ENCODE measurements at regions not wholly inside any gene's neighbourhood (a gene's known extent, or its start where the extent isn't known, plus 50 kb on each side); places are given as distances from the start of the nearest gene placed in this dataset.
A peak's percentile ranks its signal among the peaks of the same experiment; 100 is the strongest.

DNA sequence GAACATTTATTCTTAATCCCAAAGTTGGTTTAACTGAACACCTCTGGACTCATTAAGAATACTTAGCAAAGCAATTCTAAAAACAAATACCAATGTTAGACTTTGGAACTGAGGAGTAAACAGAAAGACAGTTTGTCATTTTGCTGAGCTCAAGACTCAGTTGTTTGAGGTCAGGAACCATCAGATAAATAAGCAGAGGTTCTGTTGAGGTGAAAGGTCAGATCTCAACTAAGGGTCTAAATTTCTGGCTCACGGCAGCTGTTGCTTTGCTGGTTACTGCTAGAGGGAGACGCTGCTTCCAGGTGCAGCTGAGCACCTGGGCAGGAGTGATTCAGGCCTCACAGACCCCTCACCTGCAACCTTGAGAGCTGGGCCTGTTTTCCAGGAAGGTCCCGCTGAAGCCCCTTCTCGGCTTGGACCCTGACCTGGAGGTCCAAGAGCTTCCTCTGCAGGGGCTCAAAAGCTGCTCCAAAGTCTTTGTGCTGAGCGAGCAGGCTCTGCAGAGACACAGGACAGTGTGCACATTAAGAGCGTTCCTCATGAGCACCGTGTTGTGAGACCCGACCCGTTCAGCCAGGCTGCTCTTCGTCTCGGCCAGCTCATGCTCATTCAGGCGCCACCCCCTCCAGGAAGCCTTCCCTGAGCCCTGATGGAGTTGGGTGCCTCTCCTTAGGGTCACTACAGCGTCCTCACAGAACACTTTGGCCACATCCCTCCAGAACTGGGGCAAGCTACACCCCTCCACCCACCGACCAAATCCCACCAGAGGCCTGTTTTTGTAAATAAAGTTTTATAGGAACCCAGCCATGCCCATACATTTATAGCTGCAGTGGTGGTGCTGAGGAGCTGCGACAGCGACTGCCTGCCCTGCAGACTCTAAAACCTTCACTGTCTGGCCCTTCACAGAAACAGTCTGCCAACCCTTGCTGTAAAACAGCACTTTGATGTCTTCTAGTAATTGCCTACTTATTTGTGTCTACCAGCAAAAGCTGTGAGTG lies 72.0 kb downstream of the SYNE3 start:
- no peak for FAIRE-seq
- DNase-seq (ENCODE audit: extremely low spot score, insufficient read length, low read depth): no peak

DNA sequence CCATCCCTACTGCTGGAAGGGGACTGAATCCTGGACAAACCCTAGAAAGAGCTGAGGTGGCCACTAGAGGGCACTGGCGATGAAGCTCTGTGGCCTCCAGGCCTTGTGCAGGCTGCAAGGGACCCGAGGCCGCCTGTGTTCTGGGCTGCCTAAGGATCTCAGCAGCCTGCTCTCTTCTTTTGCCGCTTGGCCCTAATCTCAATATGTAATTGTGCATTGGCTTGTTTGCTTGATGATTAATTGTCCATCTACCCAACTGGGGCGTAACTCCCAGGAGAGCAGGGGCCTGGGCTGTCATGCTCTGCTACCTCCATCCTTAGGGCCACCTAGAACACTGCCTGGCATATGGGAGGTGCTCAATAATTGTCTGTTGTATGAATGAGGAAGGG lies 73.8 kb downstream of the SYNE3 start:
- DNase-seq (ENCODE audit: extremely low spot score, insufficient read length, low read depth) (peak; percentile 79), FAIRE-seq (peak; percentile 87)

DNA sequence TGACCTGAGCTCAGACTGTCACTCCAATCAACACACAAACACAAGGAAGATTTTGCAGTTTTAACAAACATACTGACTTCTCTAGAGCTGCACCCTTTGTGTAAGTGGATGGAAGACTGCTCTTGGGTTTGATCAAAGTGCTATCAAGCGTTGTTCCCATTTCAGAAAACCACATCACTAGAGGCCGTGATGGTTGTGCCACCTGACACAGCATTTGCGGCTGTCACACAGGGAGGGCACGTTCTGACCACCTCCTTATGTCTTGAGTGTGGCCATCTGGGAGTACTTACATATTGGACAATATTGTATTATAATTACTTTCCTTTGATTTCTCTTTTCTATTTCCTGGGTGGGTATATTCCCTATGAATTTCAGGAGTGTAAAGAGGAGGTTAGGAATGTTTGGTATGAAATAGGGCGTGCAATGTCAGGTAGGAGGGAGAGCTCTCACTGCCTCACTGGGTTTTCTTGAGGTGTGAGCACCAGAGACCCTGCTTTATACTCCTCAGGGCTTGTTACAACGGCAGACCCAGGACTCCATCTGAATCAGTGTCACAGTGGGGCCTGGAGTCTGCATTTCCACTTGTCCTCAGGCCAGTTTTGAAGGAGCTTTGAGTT lies 74.3 kb downstream of the SYNE3 start:
- FAIRE-seq (no peak), DNase-seq (ENCODE audit: extremely low spot score, insufficient read length, low read depth) (no peak)

DNA sequence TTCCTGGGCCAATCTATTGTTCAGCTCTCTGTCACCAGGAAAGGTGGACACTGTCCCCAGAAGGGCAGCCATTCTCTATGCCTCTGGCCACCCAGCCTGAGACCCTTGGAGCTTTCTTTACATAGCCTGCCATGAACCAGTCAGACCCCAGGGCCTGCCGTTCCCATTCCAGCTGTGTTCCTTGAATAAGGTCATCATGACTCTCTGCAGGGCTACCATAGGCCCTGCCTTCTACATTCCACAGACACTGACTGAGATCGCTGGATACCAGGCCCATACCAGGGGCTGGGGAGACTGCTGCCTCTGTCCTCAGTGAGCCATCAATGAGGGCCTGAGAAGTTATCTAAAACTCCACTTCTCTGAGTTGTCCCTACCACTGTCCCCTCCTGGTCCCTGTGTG lies 75.5 kb downstream of the SYNE3 start:
- no peak for DNase-seq (ENCODE audit: extremely low spot score, insufficient read length, low read depth)
- no peak for FAIRE-seq

DNA sequence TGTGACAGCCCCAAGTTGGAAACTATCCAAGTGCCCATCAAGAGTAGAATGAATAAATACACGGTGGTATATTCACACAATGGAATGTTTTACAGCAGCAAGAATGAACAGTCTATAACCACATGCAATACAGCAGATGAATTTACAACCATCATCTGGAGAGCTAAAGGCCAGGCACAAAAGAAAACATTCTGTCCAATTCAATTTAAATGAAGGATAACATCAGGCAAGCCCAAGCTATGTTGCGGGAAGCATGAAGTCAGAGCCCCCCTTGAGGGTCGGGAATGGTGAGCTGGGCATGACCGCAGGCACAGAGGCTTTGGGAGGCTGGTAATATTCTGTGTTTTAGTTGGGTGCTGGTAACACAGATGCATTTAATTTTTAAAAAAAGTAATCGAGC lies 76.0 kb downstream of the SYNE3 start:
- DNase-seq (ENCODE audit: extremely low spot score, insufficient read length, low read depth): no peak
- no peak for FAIRE-seq

DNA sequence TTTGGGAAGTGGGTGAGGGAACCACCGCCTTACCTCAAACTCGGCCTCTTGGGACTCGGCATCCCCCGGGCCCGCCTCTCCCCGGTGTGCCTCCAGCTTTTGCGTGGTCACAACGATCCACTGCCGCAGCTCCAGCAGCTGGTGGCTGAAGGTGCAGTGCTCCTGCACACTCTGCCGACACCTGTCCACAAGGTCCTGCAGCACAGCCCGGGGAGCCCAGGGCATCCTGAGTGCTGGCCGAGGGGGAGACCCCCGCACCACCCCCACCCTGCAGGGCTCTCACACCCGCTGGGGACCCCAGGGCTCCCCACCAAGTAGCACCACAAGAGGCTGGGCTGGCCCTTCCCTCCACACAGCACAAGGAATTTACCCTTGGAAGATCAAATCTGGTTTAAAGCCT lies 76.6 kb downstream of the SYNE3 start:
- FAIRE-seq (no peak), DNase-seq (ENCODE audit: extremely low spot score, insufficient read length, low read depth) (no peak)

DNA sequence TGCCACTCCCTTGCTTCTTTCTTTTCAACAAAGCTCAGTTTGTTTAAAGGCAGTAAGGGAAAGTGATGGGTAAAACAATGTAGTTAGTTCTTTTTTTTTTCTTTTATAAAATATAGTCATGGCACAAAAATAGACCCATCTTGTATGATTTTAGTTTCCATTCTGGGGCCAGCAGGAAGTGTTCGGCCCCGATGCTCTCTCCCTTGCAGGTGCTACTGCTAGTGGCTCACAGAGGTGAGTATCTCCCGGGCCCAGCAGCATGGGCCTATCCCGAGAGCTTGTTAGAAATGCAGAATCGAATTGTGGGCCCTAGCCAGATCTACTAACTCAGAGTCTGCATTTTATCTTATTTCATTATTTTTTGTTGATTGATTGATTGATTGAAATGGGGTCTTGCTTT lies 78.7 kb downstream of the SYNE3 start:
- FAIRE-seq (no peak), DNase-seq (ENCODE audit: extremely low spot score, insufficient read length, low read depth) (no peak)

DNA sequence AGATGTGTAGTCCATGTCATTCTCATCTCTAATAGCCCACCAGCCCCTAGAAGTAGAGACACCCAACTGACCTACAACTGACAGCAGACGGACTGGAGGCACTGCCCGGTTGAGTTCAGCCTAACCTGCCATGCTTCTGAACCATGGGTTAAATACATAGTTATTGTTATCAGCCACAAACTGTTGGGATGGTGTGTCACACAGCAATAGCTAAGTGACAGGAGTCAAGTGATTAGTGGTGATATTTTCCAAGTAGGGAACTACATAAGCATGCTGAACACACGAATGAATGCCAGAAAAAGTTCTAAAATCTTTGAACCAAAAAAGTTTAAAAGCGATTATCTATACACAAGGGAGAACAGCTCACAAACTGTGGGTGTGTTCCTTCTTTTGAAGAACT lies 80.1 kb downstream of the SYNE3 start:
- no peak for FAIRE-seq
- no peak for DNase-seq (ENCODE audit: extremely low spot score, insufficient read length, low read depth)

DNA sequence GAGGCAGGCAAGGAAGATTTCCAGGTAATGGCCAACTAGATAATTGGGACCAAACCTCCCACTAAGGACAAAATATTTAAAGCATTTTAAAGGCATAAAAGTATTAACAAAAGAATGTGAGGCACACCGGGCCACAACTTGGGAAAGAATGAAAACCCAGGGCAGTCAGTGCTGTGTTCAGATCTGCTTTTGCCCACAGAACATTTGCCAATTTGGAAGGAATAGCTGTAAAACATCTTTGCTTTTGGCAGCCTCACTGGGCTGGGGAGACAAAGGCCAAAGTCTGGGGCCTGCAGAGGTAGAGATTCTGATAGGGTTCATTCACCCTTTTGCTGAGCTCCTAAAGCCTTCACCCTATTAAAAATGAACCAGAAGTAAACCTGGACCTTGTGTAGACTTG lies 82.3 kb downstream of the SYNE3 start:
- no peak for DNase-seq (ENCODE audit: extremely low spot score, insufficient read length, low read depth)
- FAIRE-seq: no peak

DNA sequence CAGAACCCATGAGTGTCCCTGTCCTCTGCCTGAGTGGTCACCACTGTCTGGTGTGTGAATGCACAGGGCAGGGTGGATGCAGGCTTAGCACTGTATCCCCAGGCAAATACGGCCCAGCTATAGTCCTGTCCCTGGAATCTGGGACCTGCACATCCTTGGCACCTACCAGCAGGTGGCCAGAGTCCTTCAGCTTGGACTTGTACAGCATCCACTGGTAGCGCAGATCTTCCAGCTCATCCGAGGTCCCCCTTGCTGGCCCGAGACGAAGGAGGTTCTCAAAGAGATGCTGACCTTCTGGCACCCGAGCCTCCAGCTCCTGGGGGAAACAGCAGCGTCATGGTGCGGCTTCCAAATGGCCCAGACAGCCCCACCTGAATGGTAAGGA lies 83.4 kb downstream of the SYNE3 start:
- FAIRE-seq (no peak), DNase-seq (ENCODE audit: extremely low spot score, insufficient read length, low read depth) (no peak)

DNA sequence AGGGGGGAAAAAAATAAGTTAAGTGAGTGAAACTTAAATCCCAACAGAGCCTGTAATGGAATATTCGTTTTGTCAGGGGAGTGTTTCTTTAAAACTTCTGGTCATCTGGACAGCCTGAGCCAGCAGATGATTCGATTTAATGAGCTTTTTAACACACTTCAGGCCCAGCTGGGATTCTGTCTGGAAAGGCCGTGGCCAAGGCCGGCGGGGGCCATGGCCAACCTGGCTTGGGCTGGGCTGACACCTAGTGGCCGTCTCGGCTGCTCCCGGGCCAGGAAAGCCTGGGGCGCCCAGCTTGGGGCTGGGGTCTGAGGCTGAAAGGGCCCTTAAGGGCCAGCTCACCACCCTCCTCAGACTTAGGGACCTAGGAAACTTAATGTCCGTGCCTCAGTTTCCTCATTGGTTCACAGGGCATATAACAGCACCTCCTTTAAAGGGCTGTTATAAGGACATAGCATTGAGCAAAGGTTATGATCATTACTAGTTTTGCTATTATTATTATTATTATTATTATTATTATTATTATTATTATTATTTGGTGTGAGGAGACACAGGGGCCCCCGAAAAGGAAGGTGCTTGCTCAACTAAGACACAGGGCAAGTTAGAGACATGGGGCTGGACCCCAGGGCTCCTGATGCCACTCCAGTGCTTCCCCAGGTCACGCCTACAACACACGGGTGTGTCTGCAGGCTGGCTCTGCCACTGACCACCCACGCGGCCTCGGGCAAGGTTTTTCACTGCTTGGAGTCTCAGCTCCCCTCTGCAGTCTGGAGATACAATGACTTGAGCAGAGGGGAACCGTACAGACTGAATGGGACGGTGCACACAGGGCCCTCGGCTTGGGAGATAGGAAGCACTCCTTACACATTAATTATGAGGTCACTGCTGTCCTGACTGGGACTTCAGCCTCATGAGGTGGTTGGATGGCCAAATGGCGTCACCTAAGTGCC lies 84.0 kb downstream of the SYNE3 start:
- DNase-seq (ENCODE audit: extremely low spot score, insufficient read length, low read depth) (no peak), FAIRE-seq (no peak)

DNA sequence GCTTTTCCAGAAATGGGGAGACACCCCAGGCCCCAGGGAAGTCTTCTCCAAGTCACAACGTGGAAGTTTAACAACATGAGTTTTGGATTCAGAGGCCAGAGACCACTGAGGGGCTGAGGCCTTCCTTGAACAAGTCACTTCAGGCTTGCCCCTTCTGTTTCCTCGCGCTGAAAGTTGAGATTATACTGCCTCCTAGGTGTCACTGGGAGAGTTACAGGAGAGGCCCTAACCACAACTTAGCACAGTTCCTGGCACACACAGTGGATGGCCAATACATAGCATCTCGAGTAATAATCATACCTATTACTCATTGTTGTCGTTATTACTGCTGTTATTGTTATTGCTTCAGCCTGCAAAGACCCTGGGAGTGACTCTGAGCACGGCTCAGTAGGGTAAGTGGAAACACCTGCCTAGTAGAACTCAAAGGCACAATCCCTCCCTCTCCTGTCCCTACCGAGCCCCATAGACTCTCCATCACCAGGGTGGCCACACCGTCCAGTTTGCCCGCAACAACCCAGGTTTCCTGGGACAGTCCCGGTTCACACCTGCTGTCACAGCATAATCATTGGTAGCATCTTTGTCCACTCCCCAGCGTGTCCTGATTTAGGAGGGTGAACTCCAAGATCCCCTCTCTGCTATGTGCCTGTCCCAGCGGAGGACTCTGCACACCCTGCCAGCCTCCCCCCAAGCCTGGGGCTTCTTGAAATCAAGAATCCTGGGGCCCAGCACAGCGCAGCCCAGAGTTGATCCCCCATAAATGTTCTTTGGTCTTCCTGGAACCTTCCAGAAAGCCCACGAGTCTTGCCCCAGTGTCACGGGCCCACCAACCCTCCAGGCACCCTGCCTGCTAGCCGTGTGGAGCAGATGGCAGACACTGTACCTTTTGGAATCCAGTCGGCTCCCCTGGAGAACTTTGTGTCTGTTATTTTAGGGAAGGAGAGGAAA lies 85.0 kb downstream of the SYNE3 start:
- FAIRE-seq: no peak
- DNase-seq (ENCODE audit: extremely low spot score, insufficient read length, low read depth): no peak

DNA sequence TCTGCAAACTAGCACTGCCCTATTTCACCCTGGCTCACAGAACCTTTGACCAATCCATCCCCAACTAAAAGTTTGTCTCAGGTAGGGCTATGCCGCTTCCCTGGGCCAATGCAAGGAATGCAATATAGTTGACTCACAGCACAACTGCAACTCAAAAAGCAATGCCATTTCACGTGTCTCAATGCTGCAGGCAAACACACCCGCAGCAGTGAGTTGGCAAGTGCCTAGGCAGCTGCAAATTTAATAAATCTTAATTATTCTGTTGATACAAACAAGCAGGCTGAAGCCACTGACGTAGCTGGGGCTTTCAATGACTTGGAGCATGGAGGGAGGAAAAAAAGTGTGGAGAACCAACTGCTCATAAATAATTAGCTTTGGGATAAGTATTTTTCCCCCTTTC lies 87.9 kb downstream of the SYNE3 start:
- DNase-seq (ENCODE audit: extremely low spot score, insufficient read length, low read depth): no peak
- FAIRE-seq: no peak

DNA sequence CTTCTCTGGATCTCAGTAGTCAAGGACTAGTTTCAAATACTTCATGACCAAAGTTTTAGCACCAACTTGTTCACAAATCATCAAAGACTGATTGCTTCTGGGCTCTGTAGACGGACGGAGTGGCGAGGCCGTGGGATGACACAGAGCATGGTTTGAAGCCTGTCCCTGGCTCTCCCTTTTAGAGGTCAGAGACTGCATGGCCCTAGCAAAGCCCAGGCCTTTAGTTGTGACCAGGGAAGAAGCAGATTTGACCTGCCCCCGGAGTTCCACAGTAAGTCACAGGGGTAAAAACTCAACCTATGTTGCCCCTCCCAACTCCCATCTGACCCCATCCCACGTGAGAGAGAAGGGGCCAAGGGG lies 90.4 kb downstream of the SYNE3 start:
- no peak for DNase-seq (ENCODE audit: extremely low spot score, insufficient read length, low read depth)
- FAIRE-seq: no peak

DNA sequence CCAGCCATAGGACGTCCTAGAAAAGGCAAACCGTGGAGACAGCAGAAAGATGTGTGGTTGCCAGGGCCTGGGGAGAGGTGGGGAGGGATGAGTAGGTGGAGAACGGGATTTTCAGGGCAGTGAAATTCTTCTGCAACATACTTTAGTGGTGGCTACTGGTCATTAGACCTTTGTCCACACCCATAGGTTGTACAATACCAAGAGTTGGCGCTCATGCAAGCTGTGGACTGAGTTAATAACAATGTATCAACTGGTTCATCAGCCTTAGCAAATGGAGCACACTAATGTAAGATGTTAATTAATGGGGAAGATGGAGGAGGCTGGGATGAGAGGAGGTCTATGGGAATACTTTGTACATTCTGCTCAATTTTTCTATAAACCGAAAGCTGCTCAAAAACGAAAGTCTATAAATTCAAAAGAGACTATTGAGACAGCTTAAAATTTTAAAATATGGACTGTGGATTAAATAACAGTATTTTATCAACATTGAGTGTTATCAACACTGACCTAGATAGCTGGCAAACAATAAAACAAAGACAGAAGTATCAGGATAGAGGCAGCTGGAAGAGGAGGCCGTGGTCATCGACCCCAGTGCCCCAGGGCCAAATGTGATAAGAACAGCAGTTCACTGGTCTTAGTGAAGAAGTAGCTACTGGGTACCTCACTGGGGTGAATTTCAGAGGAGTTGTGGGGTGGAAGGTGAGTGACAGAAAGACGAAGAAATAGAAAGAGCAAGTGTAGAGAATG lies 90.9 kb downstream of the SYNE3 start:
- FAIRE-seq: no peak
- DNase-seq (ENCODE audit: extremely low spot score, insufficient read length, low read depth): no peak

DNA sequence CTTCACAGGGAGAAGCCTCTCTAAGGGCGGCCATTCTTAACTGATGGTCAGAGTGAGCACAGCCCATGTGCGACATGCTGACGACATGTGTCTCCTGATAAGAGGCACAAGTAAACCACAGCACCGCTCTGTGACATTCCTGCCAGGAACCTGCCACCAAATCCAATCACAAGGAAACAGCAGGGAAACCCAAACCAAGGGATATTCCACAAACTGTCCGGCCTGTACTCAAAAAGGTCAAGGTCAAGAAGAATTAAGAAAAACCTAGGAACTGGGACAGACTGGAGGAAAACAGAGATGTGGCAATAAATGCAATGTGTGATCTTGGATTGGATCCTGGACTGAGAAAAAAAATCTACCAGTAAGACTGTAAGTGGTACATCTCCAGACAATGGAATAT lies 91.9 kb downstream of the SYNE3 start:
- no peak for DNase-seq (ENCODE audit: extremely low spot score, insufficient read length, low read depth)

DNA sequence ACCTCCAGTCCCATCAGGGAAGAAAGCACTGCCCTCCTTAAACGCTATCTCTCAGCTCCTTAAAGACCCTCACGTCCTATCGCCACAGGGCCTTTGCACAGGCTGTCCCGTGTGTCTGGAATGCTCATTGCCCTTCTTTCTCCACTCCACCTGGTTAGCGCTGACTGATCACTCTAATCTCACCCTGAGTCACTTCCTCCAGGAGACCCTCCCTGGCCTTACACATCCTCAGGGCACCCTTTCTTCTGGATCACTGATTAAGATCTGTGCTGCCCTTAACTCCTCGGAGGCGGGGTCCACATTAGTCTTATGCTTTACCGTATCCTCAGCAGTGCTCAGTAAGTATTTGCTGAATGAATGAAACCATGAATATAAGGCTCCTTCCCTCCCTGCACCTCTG lies 94.7 kb downstream of the SYNE3 start:
- DNase-seq (ENCODE audit: extremely low spot score, insufficient read length, low read depth): no peak
- no peak for FAIRE-seq

More for the DNA sequence above, 91.9 kb downstream of the SYNE3 start:
- FAIRE-seq: no peak

DNA sequence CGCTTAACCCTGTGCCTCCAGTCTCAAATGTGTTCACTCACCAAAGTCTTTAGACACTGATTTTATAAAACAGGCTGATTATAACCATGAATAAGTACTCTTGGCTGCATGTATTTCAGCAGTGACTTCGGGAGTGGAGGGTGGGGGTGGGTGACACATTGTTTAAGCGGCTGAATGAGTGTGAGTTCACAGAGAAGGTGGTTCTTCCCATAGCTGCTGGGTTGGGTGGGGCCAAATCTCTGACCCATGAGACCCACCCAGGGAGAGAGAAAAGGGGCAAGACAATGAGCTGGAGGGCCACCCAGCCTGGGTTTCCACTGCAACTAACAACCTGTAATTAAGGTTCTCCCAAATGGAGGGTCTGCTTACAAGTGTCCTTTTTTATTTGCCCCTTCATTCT lies 96.4 kb downstream of the SYNE3 start:
- DNase-seq (ENCODE audit: extremely low spot score, insufficient read length, low read depth) (no peak), FAIRE-seq (no peak)

DNA sequence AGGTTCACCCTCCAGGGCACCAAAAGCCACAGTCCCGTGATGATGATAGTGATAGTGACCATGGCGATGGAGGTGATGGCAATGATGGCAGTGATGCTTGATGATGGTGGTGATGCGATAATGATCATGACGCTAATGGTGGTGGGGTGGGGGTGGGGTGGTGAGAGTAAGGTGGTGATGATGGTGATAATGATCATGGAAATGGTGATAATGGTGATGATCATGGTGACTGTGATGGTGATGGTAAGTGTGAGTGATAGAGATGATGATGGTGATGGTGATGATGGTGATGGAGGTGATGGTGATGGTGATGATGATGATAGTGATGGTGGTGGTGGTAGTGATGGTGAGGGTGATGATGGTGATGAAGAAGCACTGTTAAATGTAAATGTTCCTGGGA lies 96.9 kb downstream of the SYNE3 start:
- no peak for FAIRE-seq
- no peak for DNase-seq (ENCODE audit: extremely low spot score, insufficient read length, low read depth)

Measured in GM18507 (cell line).